HG03520 (cell line): ENCODE measurements at regions not wholly inside any gene's neighbourhood (a gene's known extent, or its start where the extent isn't known, plus 50 kb on each side); places are given as distances from the start of the nearest gene placed in this dataset.

Source experiments
- ATAC-seq: cut with Tn5 transposase; IDR thresholded peaks from one replicate; pipeline ENCODE4 v1.9.1; 2021; ENCODE audit warnings: mild to moderate bottlenecking, moderate library complexity; ENCODE audit not compliant: unreplicated experiment

GRCh38 chr4:35461931-35462659 lies 782.2 kb downstream of the ARAP2 start:
- no peak for ATAC-seq

- ATAC-seq, result no peak
These were observed 780.9 kb downstream of the ARAP2 start for GRCh38 chr4:35463251-35463952.

- ATAC-seq, result no peak
These were observed 779.3 kb downstream of the ARAP2 start for GRCh38 chr4:35464964-35465528.

GRCh38 chr4:35491093-35491492 lies 753.2 kb downstream of the ARAP2 start:
- no peak for ATAC-seq

- ATAC-seq, result no peak
These were observed 750.3 kb downstream of the ARAP2 start for GRCh38 chr4:35493977-35494376.

- no peak for ATAC-seq
These were observed 749.4 kb downstream of the ARAP2 start for GRCh38 chr4:35494955-35495354.

GRCh38 chr4:35500812-35501211 lies 743.5 kb downstream of the ARAP2 start:
- ATAC-seq, result no peak

- no peak for ATAC-seq
These were observed 740.9 kb downstream of the ARAP2 start for GRCh38 chr4:35503435-35503834.

GRCh38 chr4:35506161-35506560 lies 738.2 kb downstream of the ARAP2 start:
- ATAC-seq, result no peak

GRCh38 chr4:35511851-35512250 lies 732.5 kb downstream of the ARAP2 start:
- ATAC-seq, result no peak

GRCh38 chr4:35516102-35516501 lies 728.2 kb downstream of the ARAP2 start:
- no peak for ATAC-seq

GRCh38 chr4:35520059-35520458 lies 724.3 kb downstream of the ARAP2 start:
- no peak for ATAC-seq

GRCh38 chr4:35521682-35522081 lies 722.6 kb downstream of the ARAP2 start:
- ATAC-seq, result no peak

- ATAC-seq, result no peak
These were observed 718.9 kb downstream of the ARAP2 start for GRCh38 chr4:35525192-35525978.

- no peak for ATAC-seq
These were observed 717.9 kb downstream of the ARAP2 start for GRCh38 chr4:35526456-35526855.

- ATAC-seq, result no peak
These were observed 709.4 kb downstream of the ARAP2 start for GRCh38 chr4:35534962-35535361.

- ATAC-seq, result no peak
These were observed 705.5 kb downstream of the ARAP2 start for GRCh38 chr4:35538807-35539206.

- no peak for ATAC-seq
These were observed 704.8 kb downstream of the ARAP2 start for GRCh38 chr4:35539404-35540055.

GRCh38 chr4:35541146-35541887 lies 703.0 kb downstream of the ARAP2 start:
- no peak for ATAC-seq

GRCh38 chr4:35541888-35542213 lies 702.5 kb downstream of the ARAP2 start:
- ATAC-seq, result no peak
